ENCODE measurements at regions not wholly inside any gene's neighbourhood (a gene's known extent, or its start where the extent isn't known, plus 50 kb on each side); places are given as distances from the start of the nearest gene placed in this dataset.

DNA sequence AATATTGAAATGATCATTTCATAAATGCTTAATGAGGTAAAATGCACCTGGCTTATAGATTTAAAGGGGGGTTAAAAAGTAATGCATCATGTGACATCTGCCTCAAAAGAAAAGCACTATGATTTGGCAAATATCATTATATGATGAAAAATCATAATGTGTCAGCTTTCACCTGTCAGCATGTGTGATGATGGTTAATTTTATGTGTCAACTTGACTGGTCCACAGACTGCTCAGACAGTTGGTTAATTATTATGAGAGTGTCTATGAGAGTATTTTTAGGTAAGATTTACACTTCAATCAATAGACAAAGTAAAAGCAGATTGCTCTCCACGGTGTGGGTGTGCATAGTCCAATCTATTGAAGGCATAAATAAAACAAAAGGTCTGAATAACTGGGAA lies 1986.7 kb downstream of the PCDH7 start:
- TF ChIP-seq, protein P1, sequence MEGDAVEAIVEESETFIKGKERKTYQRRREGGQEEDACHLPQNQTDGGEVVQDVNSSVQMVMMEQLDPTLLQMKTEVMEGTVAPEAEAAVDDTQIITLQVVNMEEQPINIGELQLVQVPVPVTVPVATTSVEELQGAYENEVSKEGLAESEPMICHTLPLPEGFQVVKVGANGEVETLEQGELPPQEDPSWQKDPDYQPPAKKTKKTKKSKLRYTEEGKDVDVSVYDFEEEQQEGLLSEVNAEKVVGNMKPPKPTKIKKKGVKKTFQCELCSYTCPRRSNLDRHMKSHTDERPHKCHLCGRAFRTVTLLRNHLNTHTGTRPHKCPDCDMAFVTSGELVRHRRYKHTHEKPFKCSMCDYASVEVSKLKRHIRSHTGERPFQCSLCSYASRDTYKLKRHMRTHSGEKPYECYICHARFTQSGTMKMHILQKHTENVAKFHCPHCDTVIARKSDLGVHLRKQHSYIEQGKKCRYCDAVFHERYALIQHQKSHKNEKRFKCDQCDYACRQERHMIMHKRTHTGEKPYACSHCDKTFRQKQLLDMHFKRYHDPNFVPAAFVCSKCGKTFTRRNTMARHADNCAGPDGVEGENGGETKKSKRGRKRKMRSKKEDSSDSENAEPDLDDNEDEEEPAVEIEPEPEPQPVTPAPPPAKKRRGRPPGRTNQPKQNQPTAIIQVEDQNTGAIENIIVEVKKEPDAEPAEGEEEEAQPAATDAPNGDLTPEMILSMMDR (IDR thresholded peaks at IDR 0.05; ENCODE audit: poor library complexity) = no peak
- no peak for TF ChIP-seq EZH2phosphoT487 (IDR thresholded peaks at IDR 0.05; ENCODE audit: low read depth, severe bottlenecking, unreplicated experiment)
- no peak for TF ChIP-seq EZH2 (IDR thresholded peaks at IDR 0.05; ENCODE audit: borderline replicate concordance)
